Stimulated activated CD8-positive, alpha-beta memory T cell treated with anti-CD3 and anti-CD28 coated beads, Interleukin-12 subunit alpha, Interleukin-12 subunit beta, amount 100 ng/mL, for 1 hour (primary cell): ENCODE measurements at regions not wholly inside any gene's neighbourhood (a gene's known extent, or its start where the extent isn't known, plus 50 kb on each side); places are given as distances from the start of the nearest gene placed in this dataset.
"Not testable (repeated sequence)": the region's sequence is repeated elsewhere in the genome, so short reads cannot be mapped to it uniquely, and the experiment has no call there.

Experiments used
- DNase-seq: peaks from one replicate; pipeline ENCODE4 v3.0.0-alpha.2; 2020; ENCODE audit warnings: low read depth

- DNase-seq = no peak
Measured at GRCh38 chr19:30942636-30943035, 406.6 kb downstream of the TSHZ3 start.

GRCh38 chr19:30941591-30941990 is 407.6 kb downstream of the TSHZ3 start:
- DNase-seq = no peak

- no peak for DNase-seq
Measured at GRCh38 chr19:30936276-30936675, 413.0 kb downstream of the TSHZ3 start.

GRCh38 chr19:30935146-30935545 is 414.1 kb downstream of the TSHZ3 start:
- DNase-seq = no peak

GRCh38 chr19:30933454-30933853 is 415.8 kb downstream of the TSHZ3 start:
- not testable (repeated sequence) for DNase-seq

GRCh38 chr19:30932854-30933253 is 416.4 kb downstream of the TSHZ3 start:
- no peak for DNase-seq

GRCh38 chr19:30930941-30931706 is 418.1 kb downstream of the TSHZ3 start:
- no peak for DNase-seq

- no peak for DNase-seq
Measured at GRCh38 chr19:30927705-30928104, 421.5 kb downstream of the TSHZ3 start.

- no peak for DNase-seq
Measured at GRCh38 chr19:30924670-30925069, 424.6 kb downstream of the TSHZ3 start.

GRCh38 chr19:30924069-30924636 is 425.1 kb downstream of the TSHZ3 start:
- no peak for DNase-seq

GRCh38 chr19:30923621-30924020 is 425.6 kb downstream of the TSHZ3 start:
- DNase-seq = no peak

GRCh38 chr19:30923096-30923495 is 426.1 kb downstream of the TSHZ3 start:
- no peak for DNase-seq

GRCh38 chr19:30920222-30920621 is 429.0 kb downstream of the TSHZ3 start:
- no peak for DNase-seq

- no peak for DNase-seq
Measured at GRCh38 chr19:30919737-30920136, 429.5 kb downstream of the TSHZ3 start.

- no peak for DNase-seq
Measured at GRCh38 chr19:30916238-30916637, 433.0 kb downstream of the TSHZ3 start.

GRCh38 chr19:30911491-30911890 is 437.7 kb downstream of the TSHZ3 start:
- no peak for DNase-seq

- no peak for DNase-seq
Measured at GRCh38 chr19:30910485-30911240, 438.6 kb downstream of the TSHZ3 start.

GRCh38 chr19:30909216-30909615 is 440.0 kb downstream of the TSHZ3 start:
- no peak for DNase-seq

GRCh38 chr19:30908262-30908771 is 440.9 kb downstream of the TSHZ3 start:
- DNase-seq = no peak

GRCh38 chr19:30906871-30907270 is 442.4 kb downstream of the TSHZ3 start:
- no peak for DNase-seq

GRCh38 chr19:30900051-30900450 is 449.2 kb downstream of the TSHZ3 start:
- no peak for DNase-seq

- DNase-seq = no peak
Measured at GRCh38 chr19:30898353-30899103, 450.7 kb downstream of the TSHZ3 start.
